Head of caudate nucleus (tissue), 42 donors: ENCODE measurements at regions not wholly inside any gene's neighbourhood (a gene's known extent, or its start where the extent isn't known, plus 50 kb on each side); places are given as distances from the start of the nearest gene placed in this dataset.
"Not testable (repeated sequence)": the region's sequence is repeated elsewhere in the genome, so short reads cannot be mapped to it uniquely, and the experiment has no call there.

Experiments
- DNase-seq, 42 donors: peaks; one replicate each; pipeline versions ENCODE4 v3.0.0 to v3.0.0-alpha.2; 2020 to 2021; ENCODE audit warnings: mixed read lengths in 7 of 42
- intact Hi-C: fragments of 100-400 bp; cut with DNase I; formaldehyde crosslinking; loops from one replicate; pipeline ENCODE4 v1.15.0; 2022

DNA sequence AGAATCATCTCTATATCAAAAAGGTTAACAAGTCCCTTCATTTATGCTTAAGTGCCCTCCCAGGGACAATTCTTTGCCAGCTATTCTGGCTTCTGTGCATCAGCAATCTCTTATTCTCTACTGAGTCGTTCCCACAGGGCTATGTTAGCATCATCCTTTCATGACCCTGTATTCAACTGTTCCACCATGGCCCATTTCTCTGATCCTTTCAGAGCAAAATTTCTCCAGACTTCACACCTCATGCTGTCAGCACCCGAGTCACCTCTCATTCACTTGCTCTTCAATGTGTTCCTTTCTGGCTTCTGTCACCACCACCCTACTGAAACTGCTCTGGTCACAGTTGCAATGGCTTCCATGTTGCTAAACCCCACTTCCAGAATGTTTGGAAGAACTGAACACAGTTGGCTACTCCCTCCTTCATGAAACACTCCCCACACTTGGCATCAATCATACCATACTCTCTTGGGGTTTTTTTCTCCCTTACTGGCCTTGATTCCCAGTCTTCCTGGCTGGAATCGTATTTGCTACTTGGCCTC is 159.5 kb upstream of the HMGA2 start:
- intact Hi-C loops, result no loop called here
- DNase-seq, result no peak

DNA sequence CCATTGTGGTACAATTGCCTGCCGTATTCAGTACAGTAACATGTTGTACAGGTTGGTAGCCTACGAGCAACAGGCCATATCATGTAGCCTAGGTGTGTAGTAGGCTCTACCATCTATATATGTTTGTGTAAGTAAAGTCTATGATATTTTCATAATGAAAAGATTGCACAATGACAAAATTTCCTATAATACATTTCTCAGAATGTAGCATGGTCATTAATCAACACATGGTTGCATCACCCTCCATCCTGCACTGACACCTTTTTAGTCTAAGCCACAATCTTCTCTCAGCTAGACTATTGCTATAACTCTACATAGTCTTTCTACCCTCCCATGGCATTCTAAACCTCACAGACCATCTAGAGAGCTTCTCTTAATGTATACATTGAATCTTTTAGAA is 158.5 kb upstream of the HMGA2 start:
- intact Hi-C loops, result no loop called here

DNA sequence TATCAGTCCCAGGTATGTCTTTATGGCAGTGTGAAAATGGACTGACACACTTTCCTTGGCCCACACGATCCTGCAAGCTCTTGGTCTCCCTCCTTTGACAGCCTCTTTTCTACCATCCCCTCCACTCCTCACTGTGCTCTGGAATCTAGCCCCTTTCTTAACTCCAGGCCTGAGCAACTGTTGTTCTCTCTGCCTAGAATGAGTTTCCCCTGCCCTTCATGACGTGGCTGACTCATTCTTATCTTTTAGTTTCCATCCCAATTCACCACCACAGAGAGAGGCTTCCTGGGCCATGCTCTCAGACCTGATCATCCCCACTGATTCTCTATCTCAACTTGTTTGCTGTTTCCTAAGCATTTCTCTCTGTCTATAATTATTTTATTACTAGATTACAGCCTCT is 157.4 kb upstream of the HMGA2 start:
- intact Hi-C loops, result no loop called here
- no peak for DNase-seq

More for the DNA sequence above, 158.5 kb upstream of the HMGA2 start:
- DNase-seq, result no peak

DNA sequence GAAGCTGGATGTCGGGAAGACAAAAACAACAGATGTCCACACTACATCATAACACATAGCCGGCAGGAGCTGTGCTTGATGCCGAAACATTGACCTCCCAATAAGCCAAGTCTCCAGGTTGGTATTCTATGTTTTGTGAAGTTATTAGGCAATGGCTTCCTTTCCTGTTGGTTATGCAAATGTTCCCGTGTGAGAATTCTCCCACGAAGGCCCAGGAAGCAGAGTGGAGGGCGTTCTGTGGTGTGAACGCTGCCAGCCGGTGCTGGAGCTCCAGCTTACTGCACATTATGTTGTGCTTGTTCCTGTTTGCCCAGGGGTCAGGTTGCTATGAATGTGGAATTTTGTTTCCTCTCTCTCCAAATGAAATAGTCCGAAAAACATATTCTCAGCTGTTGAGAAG is 156.4 kb upstream of the HMGA2 start:
- no peak for DNase-seq
- intact Hi-C loops, result no loop called here

DNA sequence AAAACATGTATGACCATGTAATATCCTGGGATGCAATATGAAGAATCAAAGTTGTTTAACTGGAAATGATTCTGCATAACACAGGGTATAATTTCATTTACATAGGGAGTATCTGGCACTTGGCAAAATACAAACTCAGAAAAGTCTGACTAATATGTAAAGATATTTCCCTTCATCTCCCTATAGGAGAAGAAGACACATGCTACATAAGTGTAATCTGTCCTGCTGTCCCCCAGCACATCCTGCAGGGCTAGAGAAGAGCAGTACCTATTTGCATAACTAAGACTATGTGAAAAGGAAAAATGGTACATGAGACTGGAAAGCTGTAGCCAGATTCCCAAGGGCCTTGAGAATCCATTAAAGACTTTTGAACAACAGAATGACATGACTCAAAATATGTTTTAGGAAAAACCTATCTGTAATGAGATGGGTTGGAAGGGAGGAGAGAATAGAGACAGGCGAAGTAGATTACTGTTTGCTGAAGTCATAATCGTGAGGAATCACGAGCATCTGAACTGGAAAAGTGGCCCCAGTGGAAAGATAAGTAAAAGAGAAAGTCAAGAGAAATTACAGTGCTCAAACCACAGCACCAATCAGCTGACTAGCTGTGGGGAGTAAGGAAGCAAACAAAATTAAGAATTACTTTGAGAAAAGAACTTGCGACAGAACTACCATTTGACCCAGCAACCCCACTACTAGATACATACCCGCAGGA is 155.1 kb upstream of the HMGA2 start:
- DNase-seq, result no peak
- intact Hi-C loops, result no loop called here

DNA sequence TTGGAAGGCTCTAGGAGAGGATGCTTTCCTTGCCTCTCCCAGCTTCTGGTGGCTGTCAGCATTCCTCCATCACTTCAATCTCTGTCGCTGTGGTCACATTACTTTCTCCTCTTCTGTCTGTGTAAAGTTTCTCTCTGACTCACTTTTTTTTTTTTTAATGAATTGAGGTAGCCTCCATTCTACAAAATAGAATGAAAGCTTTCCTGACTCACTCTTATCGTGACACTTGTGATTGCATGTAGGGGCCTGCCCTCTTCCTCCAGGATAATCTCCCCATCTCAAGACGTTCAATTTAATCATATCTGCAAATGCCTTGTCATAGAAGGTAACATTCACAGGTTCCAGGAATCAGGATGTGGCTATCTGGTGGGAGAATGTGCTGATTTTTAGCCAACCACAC is 153.5 kb upstream of the HMGA2 start:
- intact Hi-C loops, result no loop called here
- no peak for DNase-seq

DNA sequence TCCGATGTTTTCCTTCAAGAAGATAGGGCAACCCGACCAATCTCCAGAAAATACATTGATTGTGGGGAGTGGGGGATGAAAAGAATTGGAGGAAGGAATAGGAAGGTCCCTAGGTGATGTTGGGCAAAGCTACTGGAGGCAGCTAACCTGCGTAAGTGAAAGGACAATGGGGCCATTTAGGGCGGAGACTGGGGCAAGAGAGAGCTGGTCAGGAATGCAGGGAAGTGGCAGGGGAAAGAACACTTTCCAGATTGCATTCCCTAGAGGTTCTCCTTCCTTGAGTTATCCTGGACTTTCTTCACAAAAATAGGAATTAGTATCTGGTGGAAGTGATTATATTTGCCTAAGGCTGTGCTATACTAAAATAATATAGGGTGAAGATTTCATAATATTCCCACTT is 151.8 kb upstream of the HMGA2 start:
- DNase-seq, result no peak
- intact Hi-C loops, result no loop called here

DNA sequence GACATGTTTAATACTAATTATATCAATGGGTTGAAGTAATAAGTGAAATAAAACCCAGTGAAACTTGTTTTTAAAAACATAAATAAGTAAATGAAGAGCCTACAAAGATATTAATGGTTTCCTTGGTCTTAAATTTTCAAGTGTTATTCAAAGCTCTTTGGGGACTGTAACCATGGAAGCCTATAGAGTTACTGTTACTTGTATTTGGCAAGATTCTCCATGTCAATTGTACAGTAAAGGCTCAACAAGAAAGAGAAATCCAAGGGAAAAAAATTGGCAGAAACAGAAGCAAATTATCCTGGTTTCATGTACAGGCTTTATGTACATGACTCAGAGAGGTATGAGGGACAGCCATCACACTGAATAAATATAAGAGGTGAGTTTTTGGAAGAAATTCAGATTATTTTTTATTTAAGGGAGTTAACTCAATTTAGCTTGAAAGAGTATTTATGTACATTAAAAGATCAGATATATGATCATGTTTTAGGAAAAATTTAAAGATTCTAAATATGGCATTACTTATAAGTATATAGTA is 151.1 kb upstream of the HMGA2 start:
- intact Hi-C loops, result no loop called here
- no peak for DNase-seq

DNA sequence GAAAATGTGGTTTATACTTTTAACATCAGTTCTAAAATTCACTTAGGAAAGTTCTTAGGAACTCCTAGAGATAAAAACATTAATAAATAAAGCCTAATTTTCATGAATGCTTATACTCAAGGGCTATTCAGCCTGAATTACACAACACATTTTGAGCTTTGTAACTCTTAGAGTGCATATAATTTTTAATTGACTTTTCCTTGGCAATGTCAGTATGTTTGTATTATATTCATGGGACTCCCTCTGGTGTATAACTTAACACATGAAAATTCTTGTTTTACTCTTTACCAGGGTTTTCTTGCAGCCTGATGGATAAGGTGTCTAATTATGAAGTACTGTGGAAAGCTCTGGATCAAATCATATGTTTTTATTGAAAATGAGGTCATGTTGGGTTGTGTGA is 150.6 kb upstream of the HMGA2 start:
- DNase-seq, result no peak
- intact Hi-C loops, result no loop called here

DNA sequence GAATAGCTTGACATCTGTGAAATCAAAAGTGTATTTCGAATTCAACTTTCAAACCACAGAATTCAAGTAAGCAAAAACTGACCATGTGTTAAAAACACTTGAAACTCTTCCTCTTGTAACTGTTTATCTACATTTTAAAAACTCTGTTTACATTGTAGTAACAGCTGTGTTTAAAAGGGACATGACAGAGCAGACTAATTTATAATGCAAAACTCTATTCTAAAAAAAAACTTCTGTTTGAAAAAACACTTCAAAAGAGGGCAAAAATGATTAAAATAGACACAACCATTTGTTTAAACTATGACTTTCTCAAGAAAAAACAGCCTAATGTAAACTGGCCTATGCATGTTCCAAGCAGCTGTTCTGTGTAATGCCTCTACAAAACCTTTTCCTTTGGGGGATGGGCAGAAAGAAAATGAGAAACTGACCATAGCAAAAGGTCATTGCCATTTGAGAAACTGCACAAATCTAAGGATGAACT is 149.1 kb upstream of the HMGA2 start:
- no peak for DNase-seq
- intact Hi-C loops, result no loop called here

DNA sequence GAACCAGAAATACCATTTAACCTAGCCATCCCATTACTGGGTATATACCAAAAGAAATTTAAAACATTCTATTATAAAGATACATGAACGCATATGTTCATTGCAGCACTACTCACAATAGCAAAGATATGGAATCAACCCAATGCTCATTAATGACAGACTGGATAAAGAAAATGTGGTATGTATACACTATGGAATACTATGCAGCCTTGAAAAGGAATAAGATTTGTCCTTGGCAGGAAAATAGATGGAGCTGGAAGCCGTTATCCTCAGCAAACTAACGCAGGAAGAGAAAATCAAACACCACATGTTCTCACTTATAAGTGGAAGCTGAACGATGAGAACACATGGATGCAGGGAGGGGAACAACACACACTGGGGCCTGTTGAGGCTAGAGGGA is 146.1 kb upstream of the HMGA2 start:
- DNase-seq, intact Hi-C loops: not testable (repeated sequence)

DNA sequence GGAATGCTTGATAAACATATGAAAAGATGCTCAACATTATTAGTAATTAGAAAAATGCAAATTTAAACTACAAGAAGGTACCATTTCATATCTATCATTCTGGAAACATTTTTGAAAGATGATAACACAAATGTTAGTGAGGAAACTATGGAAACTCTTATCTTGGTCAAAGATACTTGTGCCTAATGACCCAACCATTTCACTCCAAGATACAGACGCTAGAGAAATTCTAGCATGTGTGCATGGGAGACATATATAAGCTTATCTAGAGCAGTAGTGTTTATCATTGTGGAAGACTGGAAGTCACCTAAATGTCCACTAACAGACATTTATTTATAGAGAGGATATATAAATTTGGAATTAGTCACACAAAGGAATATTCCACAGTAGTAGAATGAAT is 143.1 kb upstream of the HMGA2 start:
- DNase-seq, result no peak
- intact Hi-C loops, result no loop called here

DNA sequence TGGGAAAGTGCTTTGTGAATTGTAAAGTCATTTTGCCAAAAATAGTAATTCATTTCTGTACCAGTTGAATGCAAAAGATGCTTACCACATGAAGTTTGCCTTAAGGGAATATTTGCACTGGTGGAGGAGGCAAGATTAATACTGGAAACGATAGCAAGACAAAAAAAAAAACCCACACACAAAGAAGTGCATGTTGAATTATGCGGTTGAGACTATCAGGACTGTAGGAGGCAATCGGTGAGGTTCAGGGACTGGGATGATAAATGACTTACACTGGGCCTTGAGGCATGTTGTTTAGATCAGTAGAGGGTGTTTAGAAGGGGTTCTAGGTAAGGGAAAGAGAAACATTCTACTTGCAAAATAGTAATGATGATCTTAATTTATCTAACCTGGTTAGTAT is 142.2 kb upstream of the HMGA2 start:
- intact Hi-C loops, result no loop called here
- no peak for DNase-seq

DNA sequence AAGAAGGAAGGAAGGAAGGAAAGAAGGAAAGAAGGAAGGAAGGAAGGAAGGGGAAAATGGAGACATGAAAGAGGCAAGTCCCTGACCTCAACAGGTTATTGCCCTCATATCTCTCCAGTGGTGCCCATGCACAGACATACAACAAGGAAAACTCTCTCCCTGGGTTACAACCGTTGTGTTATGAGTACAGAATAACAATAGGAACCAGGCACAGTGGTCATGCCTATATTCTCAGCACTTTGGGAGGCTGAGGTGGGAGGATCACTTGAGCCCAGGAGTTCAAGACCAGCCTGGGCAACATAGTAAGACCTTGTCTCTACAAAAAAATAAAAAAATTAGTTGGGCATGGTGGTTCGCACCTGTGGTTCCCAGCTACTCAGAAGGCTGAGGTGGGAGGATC is 139.4 kb upstream of the HMGA2 start:
- DNase-seq, result no peak
- intact Hi-C loops, result no loop called here

DNA sequence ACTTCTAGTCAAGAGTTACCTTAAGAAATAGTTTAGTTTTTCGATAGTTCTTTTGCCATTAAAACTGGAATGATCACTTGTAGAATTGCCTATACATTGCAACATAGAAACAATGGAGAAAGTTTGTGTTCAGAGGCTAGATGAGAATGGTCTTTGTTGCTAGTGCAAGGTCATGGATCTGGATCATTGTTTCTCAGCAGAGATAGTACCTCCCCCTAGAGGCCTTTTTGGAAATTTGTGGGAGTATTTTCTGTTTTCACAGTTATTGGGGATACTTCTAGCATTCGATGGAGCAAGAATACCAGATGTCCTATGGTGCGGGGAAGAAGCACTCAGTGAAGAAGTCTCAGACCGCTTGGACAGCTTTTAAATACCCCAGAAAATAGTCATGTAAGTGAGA is 138.8 kb upstream of the HMGA2 start:
- intact Hi-C loops, result no loop called here
- peak in 1 of 42 donors; percentile 4 for DNase-seq

DNA sequence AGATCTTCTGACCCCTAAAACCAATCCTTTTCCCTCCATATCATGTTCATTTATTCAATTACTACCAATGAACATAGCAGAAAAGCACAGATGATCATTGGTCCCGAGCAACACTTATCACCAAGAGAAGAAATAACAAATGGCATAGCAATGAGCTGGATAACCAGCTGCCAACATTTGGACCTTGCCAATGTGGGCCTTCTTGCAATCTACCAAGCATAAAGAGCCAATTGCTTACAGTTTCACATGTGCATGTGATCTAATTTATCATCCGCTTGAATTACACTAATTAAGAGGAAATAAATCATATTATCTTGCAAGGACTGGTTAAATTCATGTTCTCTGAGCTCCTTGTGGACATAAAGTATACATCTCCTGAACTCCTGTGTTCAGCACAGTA is 134.8 kb upstream of the HMGA2 start:
- no peak for DNase-seq
- intact Hi-C loops, result no loop called here

DNA sequence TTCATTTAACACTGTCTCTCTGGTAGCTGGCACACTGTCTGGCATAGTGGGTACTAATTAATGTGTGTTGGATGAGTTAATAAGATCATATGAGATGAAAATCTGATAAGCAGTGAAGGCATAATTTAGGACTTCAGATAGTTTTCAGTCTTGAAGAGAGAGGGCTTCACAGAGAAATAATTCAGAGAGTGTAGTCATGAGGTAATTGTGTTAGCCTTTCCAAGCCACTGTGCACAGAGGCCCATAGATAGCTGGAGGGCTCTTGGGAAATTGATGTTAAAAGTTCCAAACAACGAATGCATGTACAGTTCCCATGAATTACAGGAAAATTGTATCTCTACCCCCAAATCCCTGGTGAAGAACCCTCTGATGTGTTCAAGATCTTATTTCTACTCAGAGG is 133.8 kb upstream of the HMGA2 start:
- DNase-seq, result no peak
- intact Hi-C loops, result no loop called here

DNA sequence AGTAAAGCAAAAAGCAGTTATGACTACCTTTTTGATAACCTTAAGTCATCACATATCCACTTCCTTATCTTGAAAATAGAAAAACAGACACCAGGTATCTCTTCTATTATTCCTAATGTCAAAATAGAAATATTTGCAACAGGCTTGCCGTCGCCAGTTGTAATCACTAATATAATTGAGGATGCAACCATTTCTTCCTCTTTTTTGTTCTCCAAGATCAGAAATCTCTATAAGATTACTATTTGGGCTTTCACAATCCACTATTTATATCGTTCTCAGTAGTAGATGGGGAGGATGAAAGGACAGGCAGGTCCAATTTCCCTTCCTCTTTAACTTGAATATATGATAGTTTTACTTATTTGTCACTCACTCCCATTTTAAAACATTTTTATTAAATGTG is 130.2 kb upstream of the HMGA2 start:
- intact Hi-C loops, result no loop called here
- DNase-seq, result no peak

DNA sequence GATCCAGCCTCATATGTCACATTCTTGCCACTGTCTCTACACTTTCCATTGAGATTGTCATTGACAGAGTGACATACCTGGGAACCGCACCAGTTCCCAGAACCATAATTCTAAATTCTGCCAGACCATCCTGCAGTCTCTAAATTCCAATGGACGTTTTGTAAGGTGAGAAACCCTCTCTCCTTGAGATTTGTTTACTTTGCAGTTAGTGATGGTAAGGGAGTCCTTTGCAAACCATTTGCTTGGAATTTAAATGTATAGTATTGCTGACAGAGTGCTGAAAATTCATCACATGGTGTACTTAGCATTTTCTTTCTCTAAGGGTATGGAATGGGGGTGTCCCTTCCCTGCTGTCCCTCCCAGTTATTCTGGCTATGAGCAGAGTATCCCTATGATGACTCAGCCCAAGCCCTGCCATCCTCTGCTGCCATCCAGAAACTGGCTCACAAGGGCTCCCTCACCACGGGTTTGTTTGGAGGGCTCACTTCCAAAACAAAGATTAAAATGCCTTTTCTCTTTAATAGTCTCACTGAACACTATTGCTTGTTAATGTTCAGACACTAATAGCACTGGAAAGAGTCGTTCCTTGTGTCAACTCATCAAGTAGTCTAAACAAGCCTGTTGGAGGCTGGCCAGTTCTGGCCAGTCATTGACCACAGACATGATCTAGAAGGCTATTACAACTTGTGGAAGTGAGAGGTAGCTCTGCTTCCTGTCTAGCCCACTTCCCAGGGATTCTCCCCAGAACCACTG is 129.0 kb upstream of the HMGA2 start:
- DNase-seq, result peak in 9 of 42 donors; percentile 1 to 45 (median 15)
- intact Hi-C loops, result no loop called here

DNA sequence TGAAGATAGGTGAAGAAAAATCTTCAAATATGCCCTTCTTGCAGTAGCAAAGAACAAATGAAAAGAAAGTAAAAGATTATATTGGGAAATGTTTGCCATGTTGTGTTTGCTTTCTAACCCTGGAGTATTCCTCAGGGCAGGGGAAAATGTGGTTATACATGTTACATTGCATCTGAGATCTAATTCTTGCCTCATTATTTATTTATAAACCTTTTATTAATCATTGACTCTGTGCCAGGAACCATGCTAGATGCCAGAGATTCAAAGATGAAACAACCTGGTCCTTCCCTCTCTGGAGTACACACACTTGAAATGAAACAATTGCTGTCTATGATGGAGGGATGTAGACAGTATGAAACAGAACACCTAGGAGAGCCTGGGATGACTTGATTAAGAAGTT is 128.1 kb upstream of the HMGA2 start:
- no peak for DNase-seq

More for the DNA sequence above, 128.1 kb upstream of the HMGA2 start:
- intact Hi-C loops, result no loop called here
